ENCODE measurements at regions not wholly inside any gene's neighbourhood (a gene's known extent, or its start where the extent isn't known, plus 50 kb on each side); places are given as distances from the start of the nearest gene placed in this dataset.
A peak's percentile ranks its signal among the peaks of the same experiment; 100 is the strongest.

DNA sequence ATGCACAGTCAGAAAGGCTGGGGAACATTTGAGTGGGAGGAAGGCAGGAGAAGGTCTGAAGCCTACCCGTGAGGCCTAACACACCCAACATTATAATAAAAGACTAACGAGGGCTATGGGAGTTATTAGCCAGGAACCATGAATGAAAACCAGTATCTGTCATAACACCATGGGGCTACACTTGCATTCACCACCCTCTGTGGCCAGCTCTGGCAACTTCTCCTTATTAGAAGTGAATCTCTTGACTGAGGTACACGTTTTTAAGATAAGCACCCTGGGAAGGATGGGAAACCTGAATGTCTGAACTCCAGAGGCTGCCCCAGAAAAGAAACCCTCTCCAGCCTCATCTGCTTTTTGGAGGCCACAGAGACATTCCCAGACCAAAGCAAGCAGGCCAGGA, 204.3 kb upstream of the RAB4A start (continued):
- TF ChIP-seq ZBTB10 (CRISPR knock-in tag; IDR thresholded peaks at IDR 0.05; ENCODE audit: borderline replicate concordance), result no peak
- no peak for TF ChIP-seq HDAC1 (CRISPR knock-in tag; IDR thresholded peaks at IDR 0.05)

GRCh38 chr1:229067546-229067945, 203.4 kb upstream of the RAB4A start:
- no peak for DNase-seq (ENCODE audit: low spot score)
- Histone ChIP-seq H3K9me3 (ENCODE audit: low read length) (no peaks in the 10 kb centered on the region), H3K79me2 (ENCODE audit: insufficient read depth, low read length) (no peaks in the 10 kb centered on the region), H3K36me3 (replicated peaks in 1 of 2; ENCODE audit: control insufficient read depth in 1 of 2, insufficient read depth in 2 of 2, low read length in 2 of 2) (no peaks in the 10 kb centered on the region), H3K27ac (ENCODE audit: extremely low read length, insufficient read depth, low read length) (no peak overlapping the region), H3K9ac (ENCODE audit: insufficient read depth, low read depth, low read length) (no peak overlapping the region), H4K20me1 (ENCODE audit: insufficient read depth, low read length) (no peaks in the 10 kb centered on the region), H3K4me3 (replicated peaks in 1 of 3; ENCODE audit: insufficient read depth in 1 of 3, low read depth in 2 of 3, low read length in 3 of 3) (no peak overlapping the region), H3K27me3 (ENCODE audit: control insufficient read depth in 1 of 2, insufficient read depth in 2 of 2, low read length in 2 of 2) (no peaks in the 10 kb centered on the region), H3K4me1 (ENCODE audit: insufficient read depth, low read length) (peaks cover 87% of the 10 kb centered on the region), H3K4me2 (ENCODE audit: low read depth, low read length) (no peak overlapping the region), H2AFZ (ENCODE audit: low read length) (no peak overlapping the region)
- intact Hi-C loops (cut with micrococcal nuclease; ENCODE audit: unreplicated experiment), result loop anchor here (10.0 kb wide), 1 partner anchor 157 kb away; no protein-coding TSS in a partner anchor
- CTCF ChIA-PET (ENCODE audit: low intra/inter-chr PET ratio, low total read pairs), result no interaction called here
- no peak for ATAC-seq
- no TSS peak for BruUV-seq (replicated peaks)
- peak; percentile 77; the same call in 1 of the 2 replicates for TF ChIP-seq ZNF768 (CRISPR knock-in tag; IDR thresholded peaks at IDR 0.05)
- TF ChIP-seq, protein P1, sequence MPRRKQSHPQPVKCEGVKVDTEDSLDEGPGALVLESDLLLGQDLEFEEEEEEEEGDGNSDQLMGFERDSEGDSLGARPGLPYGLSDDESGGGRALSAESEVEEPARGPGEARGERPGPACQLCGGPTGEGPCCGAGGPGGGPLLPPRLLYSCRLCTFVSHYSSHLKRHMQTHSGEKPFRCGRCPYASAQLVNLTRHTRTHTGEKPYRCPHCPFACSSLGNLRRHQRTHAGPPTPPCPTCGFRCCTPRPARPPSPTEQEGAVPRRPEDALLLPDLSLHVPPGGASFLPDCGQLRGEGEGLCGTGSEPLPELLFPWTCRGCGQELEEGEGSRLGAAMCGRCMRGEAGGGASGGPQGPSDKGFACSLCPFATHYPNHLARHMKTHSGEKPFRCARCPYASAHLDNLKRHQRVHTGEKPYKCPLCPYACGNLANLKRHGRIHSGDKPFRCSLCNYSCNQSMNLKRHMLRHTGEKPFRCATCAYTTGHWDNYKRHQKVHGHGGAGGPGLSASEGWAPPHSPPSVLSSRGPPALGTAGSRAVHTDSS (CRISPR knock-in tag; conservative IDR thresholded peaks at IDR 0.05), result no peak
- POLR2A ChIA-PET, result no interaction called here
- 87% methylated on average over 5 of the region's 5 CpGs for WGBS (ENCODE audit: low lambda C conversion rate)
- FAIRE-seq, result no peak
- in situ Hi-C loops (cut with HindIII; ENCODE audit: extremely low pct_ligation_motif_present, low pct_unique_long_range_greater_than_20kb), result no loop called here

Data from HepG2 (cell line).